CD4-positive, alpha-beta T cell (primary cell): ENCODE measurements at regions not wholly inside any gene's neighbourhood (a gene's known extent, or its start where the extent isn't known, plus 50 kb on each side); places are given as distances from the start of the nearest gene placed in this dataset.

Experiments used
- ATAC-seq: fragments of 200-7000 bp; cut with Tn5 transposase; one replicate; pipeline ENCODE4 v1.10.0; 2022; ENCODE audit warnings: mild to moderate bottlenecking; ENCODE audit not compliant: poor library complexity
- CTCF ChIA-PET: fragments of 350-600 bp; sonication (Branson Sonifier 250); formaldehyde crosslinking; loops from one replicate; lab custom pipeline; 2021; ENCODE audit warnings: antibody characterized with exemption, inconsistent platforms; lab: Charles Lee
- POLR2A ChIA-PET: fragments of 350-600 bp; sonication (Branson Sonifier 250); formaldehyde crosslinking; loops from one replicate; lab custom pipeline; 2021; ENCODE audit warnings: antibody characterized with exemption, inconsistent platforms; lab: Charles Lee
- DNase-seq, 14 experiments: peaks; one replicate each; pipeline ENCODE4 v3.0.0-alpha.2; 2013 to 2020; ENCODE audit warnings: mixed read lengths in 2 of 14
- H3K27ac ChIP-seq, 2 donors: one replicate each; pipeline versions ENCODE4 v1.5.1 to v1.7.0; 2013; ENCODE audit warnings: low read length in 2 of 2, low read depth in 1 of 2, mild to moderate bottlenecking in 1 of 2
- H3K27me3 ChIP-seq, 2 experiments: 1 replicate in 1 of 2; 2 replicates in 1 of 2; pipeline versions ENCODE4 v1.6.1 to v1.7.0; 2013; ENCODE audit warnings: low read length in 2 of 2, control low read depth in 1 of 2, mild to moderate bottlenecking in 1 of 2, moderate library complexity in 1 of 2; ENCODE audit not compliant: insufficient read depth in 2 of 2, control insufficient read depth in 1 of 2
- H3K36me3 ChIP-seq: one replicate; pipeline ENCODE4 v1.6.1; 2013; ENCODE audit warnings: low read length, control low read depth; ENCODE audit not compliant: insufficient read depth
- H3K4me1 ChIP-seq: one replicate; pipeline ENCODE4 v1.6.1; 2013; ENCODE audit warnings: low read length, control low read depth; ENCODE audit not compliant: insufficient read depth
- H3K4me3 ChIP-seq: one replicate; pipeline ENCODE4 v1.5.1; 2013; ENCODE audit warnings: mild to moderate bottlenecking, low read length, moderate library complexity
- H3K9me3 ChIP-seq, 2 experiments: 1 replicate in 1 of 2; 2 replicates in 1 of 2; pipeline versions ENCODE4 v1.6.1 to v1.7.0; 2013; ENCODE audit warnings: low read length in 2 of 2, mild to moderate bottlenecking in 2 of 2, control low read depth in 1 of 2, moderate library complexity in 1 of 2; ENCODE audit not compliant: control insufficient read depth in 1 of 2, insufficient read depth in 1 of 2
- H3K27ac Mint-ChIP-seq: one replicate; pipeline ENCODE4 v1.8.0; 2020; ENCODE audit warnings: mixed read lengths
- H3K27me3 Mint-ChIP-seq: one replicate; pipeline ENCODE4 v1.8.0; 2021; ENCODE audit warnings: mixed read lengths
- H3K36me3 Mint-ChIP-seq: one replicate; pipeline ENCODE4 v1.8.0; 2021; ENCODE audit warnings: low read depth, mixed read lengths
- H3K4me1 Mint-ChIP-seq: one replicate; pipeline ENCODE4 v1.8.0; 2021; ENCODE audit warnings: low read depth, mixed read lengths
- H3K4me3 Mint-ChIP-seq: one replicate; pipeline ENCODE4 v1.8.0; 2020; ENCODE audit warnings: mild to moderate bottlenecking, mixed read lengths
- H3K9me3 Mint-ChIP-seq: one replicate; pipeline ENCODE4 v1.8.0; 2020; ENCODE audit warnings: mixed read lengths
- CTCF ChIP-seq: fragments of 200-600 bp; IDR thresholded peaks from one replicate; pipeline ENCODE4 v1.8.0; 2022; ENCODE audit warnings: antibody characterized with exemption, mild to moderate bottlenecking
- intact Hi-C, 2 experiments: fragments of 100-400 bp; cut with DNase I in 1 of 2; cut with micrococcal nuclease in 1 of 2; formaldehyde crosslinking; loops; one replicate each; pipeline versions ENCODE4 v1.15.1 to v1.9.0; 2023 to 2025; cut with DNase I, micrococcal nuclease

- peaks cover 10% of the 10 kb centered on the region for H3K27me3 Mint-ChIP-seq
- H3K36me3 Mint-ChIP-seq = no peaks in the 10 kb centered on the region
- H3K9me3 Mint-ChIP-seq = peaks cover 8% of the 10 kb centered on the region
- no peak overlapping the region for H3K27ac ChIP-seq
- no peak for TF ChIP-seq CTCF
- no peaks in the 10 kb centered on the region for H3K27me3 ChIP-seq
- DNase-seq (no peak), ATAC-seq (no peak)
- intact Hi-C loops = no loop called here
- no peak overlapping the region for H3K4me3 ChIP-seq
- no peaks in the 10 kb centered on the region for H3K36me3 ChIP-seq
- H3K4me3 Mint-ChIP-seq = no peak overlapping the region
- CTCF ChIA-PET = no interaction called here
- H3K4me1 Mint-ChIP-seq = no peaks in the 10 kb centered on the region
- POLR2A ChIA-PET = no interaction called here
- H3K9me3 ChIP-seq = no peaks in the 10 kb centered on the region
- no peak overlapping the region for H3K27ac Mint-ChIP-seq
- H3K4me1 ChIP-seq = no peaks in the 10 kb centered on the region
These were observed 203.9 kb upstream of the ADCY2 start for GRCh38 chr5:7192016-7192415.

- Mint-ChIP-seq H3K27me3 (no peaks in the 10 kb centered on the region), H3K4me1 (no peaks in the 10 kb centered on the region), H3K4me3 (no peak overlapping the region), H3K9me3 (peaks cover 5% of the 10 kb centered on the region), H3K36me3 (no peaks in the 10 kb centered on the region), H3K27ac (no peak overlapping the region)
- peaks cover 0 to 4% of the 10 kb centered on the region in 2 experiments for H3K9me3 ChIP-seq
- no peak overlapping the region for H3K4me3 ChIP-seq
- no peak for TF ChIP-seq CTCF
- intact Hi-C loops = no loop called here
- H3K4me1 ChIP-seq = no peaks in the 10 kb centered on the region
- H3K36me3 ChIP-seq = no peaks in the 10 kb centered on the region
- no peak overlapping the region for H3K27ac ChIP-seq
- ATAC-seq (no peak), DNase-seq (no peak)
- CTCF ChIA-PET = no interaction called here
- POLR2A ChIA-PET = no interaction called here
- H3K27me3 ChIP-seq = no peaks in the 10 kb centered on the region
These were observed 193.1 kb upstream of the ADCY2 start for GRCh38 chr5:7202846-7203245.

- Histone ChIP-seq H3K36me3 (no peaks in the 10 kb centered on the region), H3K27ac (no peak overlapping the region), H3K4me1 (no peaks in the 10 kb centered on the region), H3K9me3 (peaks cover 0 to 15% of the 10 kb centered on the region in 2 experiments), H3K27me3 (no peaks in the 10 kb centered on the region), H3K4me3 (no peak overlapping the region)
- no peak overlapping the region for H3K27ac Mint-ChIP-seq
- H3K4me3 Mint-ChIP-seq = no peak overlapping the region
- H3K36me3 Mint-ChIP-seq = no peaks in the 10 kb centered on the region
- no peak for DNase-seq
- no peaks in the 10 kb centered on the region for H3K27me3 Mint-ChIP-seq
- ATAC-seq = no peak
- no peaks in the 10 kb centered on the region for H3K4me1 Mint-ChIP-seq
- intact Hi-C loops = no loop called here
- H3K9me3 Mint-ChIP-seq = no peaks in the 10 kb centered on the region
- ChIA-PET POLR2A (no interaction called here), CTCF (interaction anchor here (0.8 kb wide), 1 partner anchor 15 kb away, joined by 3 read pairs; no protein-coding TSS in a partner anchor)
- TF ChIP-seq CTCF = no peak
These were observed 188.0 kb upstream of the ADCY2 start for GRCh38 chr5:7207979-7208378.
